OCI-LY3 (cell line): ENCODE measurements at regions not wholly inside any gene's neighbourhood (a gene's known extent, or its start where the extent isn't known, plus 50 kb on each side); places are given as distances from the start of the nearest gene placed in this dataset.

ENCODE experiments used
- CTCF ChIP-seq: fragments of 200-600, 300-600 bp; sonication (generic); IDR thresholded peaks from 2 replicates; pipeline ENCODE4 v1.5.1; 2014; ENCODE audit warnings: antibody characterized with exemption, low read length, low read depth
- EZH2phosphoT487 ChIP-seq: fragments of 200-600 bp; shearing (Covaris generic); IDR thresholded peaks from 2 replicates; pipeline ENCODE4 v1.6.1; 2018; ENCODE audit warnings: antibody characterized with exemption, mixed run types, low read depth

- no peak for TF ChIP-seq CTCF
- TF ChIP-seq EZH2phosphoT487: no peak
Measured at GRCh38 chr5:89301321-89302025, 418.5 kb upstream of the MEF2C start.
